ENCODE measurements at regions not wholly inside any gene's neighbourhood (a gene's known extent, or its start where the extent isn't known, plus 50 kb on each side); places are given as distances from the start of the nearest gene placed in this dataset.

- TF ChIP-seq CTCF (IDR thresholded peaks at IDR 0.05) (no peak), POLR2A (IDR thresholded peaks at IDR 0.05) (no peak)
These were observed 62.0 kb upstream of the DDHD1 start for GRCh38 chr14:53215101-53215500.
